ENCODE measurements at regions not wholly inside any gene's neighbourhood (a gene's known extent, or its start where the extent isn't known, plus 50 kb on each side); places are given as distances from the start of the nearest gene placed in this dataset.

DNA sequence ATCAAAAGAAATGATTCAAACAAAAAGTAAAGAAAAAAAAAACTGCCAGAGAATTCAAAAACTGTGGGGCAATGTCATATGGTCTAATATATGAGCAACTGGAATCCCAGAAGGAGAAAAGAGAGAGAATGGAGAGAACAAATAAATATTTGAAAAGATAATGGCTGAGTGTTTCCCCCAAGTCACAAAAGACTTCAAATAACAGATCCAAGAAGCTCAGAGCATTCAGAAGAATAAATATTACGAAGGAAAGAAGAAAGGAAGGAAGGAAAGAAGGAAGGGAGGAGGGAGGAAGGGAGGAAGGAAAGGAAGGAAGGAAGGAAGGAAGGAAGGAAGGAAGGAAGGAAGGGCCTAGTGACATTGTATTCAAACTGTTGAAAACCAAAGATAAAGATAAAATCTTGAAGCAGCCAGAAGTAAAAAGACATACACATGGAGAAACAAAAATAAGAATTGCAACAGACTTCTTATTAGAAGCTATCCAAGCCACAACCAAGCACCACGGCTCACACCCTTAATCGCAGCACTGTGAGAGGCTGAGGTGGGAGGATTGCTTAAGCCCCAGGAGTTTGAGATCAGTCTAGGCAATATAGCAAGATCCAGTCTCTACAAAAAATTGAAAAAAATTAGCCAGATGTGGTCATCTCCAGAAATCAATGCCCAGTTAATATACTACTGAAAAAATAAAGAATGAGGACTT, 118.9 kb upstream of the IGSF10 start:
- H3K27ac Mint-ChIP-seq, result no peak overlapping the region
- no peak for DNase-seq
- no peaks in the 10 kb centered on the region for H3K9me3 Mint-ChIP-seq
- H3K36me3 Mint-ChIP-seq (ENCODE audit: low read depth), result no peaks in the 10 kb centered on the region
- CTCF ChIA-PET, result no interaction called here
- no peaks in the 10 kb centered on the region for H3K4me1 Mint-ChIP-seq
- peaks cover 7% of the 10 kb centered on the region for H3K27me3 Mint-ChIP-seq
- POLR2A ChIA-PET, result no interaction called here
- intact Hi-C loops (cut with micrococcal nuclease), result no loop called here
- no peak for ATAC-seq (ENCODE audit: low read depth)
- TF ChIP-seq, protein P1, sequence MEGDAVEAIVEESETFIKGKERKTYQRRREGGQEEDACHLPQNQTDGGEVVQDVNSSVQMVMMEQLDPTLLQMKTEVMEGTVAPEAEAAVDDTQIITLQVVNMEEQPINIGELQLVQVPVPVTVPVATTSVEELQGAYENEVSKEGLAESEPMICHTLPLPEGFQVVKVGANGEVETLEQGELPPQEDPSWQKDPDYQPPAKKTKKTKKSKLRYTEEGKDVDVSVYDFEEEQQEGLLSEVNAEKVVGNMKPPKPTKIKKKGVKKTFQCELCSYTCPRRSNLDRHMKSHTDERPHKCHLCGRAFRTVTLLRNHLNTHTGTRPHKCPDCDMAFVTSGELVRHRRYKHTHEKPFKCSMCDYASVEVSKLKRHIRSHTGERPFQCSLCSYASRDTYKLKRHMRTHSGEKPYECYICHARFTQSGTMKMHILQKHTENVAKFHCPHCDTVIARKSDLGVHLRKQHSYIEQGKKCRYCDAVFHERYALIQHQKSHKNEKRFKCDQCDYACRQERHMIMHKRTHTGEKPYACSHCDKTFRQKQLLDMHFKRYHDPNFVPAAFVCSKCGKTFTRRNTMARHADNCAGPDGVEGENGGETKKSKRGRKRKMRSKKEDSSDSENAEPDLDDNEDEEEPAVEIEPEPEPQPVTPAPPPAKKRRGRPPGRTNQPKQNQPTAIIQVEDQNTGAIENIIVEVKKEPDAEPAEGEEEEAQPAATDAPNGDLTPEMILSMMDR (IDR thresholded peaks at IDR 0.05), result no peak
- no peak overlapping the region for H3K4me3 Mint-ChIP-seq

GRCh38 chr3:151578495-151578894, 117.6 kb upstream of the IGSF10 start:
- intact Hi-C loops (cut with micrococcal nuclease), result no loop called here
- H3K4me1 Mint-ChIP-seq, result no peaks in the 10 kb centered on the region

GRCh38 chr3:151576511-151577137, 115.8 kb upstream of the IGSF10 start:
- CTCF ChIA-PET, result no interaction called here
- Mint-ChIP-seq H3K36me3 (ENCODE audit: low read depth) (no peaks in the 10 kb centered on the region), H3K4me3 (no peak overlapping the region), H3K27me3 (peaks cover 10% of the 10 kb centered on the region), H3K4me1 (no peaks in the 10 kb centered on the region), H3K9me3 (no peaks in the 10 kb centered on the region), H3K27ac (no peak overlapping the region)
- DNase-seq (no peak), ATAC-seq (ENCODE audit: low read depth) (no peak)
- TF ChIP-seq, protein P1 (IDR thresholded peaks at IDR 0.05), result no peak
- POLR2A ChIA-PET, result no interaction called here
- intact Hi-C loops (cut with micrococcal nuclease), result no loop called here

More at GRCh38 chr3:151578495-151578894, 117.6 kb upstream of the IGSF10 start:
- peaks cover 7% of the 10 kb centered on the region for H3K27me3 Mint-ChIP-seq
- CTCF ChIA-PET, result no interaction called here
- H3K9me3 Mint-ChIP-seq, result no peaks in the 10 kb centered on the region
- POLR2A ChIA-PET, result no interaction called here
- ATAC-seq (ENCODE audit: low read depth) (no peak), DNase-seq (no peak)
- no peaks in the 10 kb centered on the region for H3K36me3 Mint-ChIP-seq (ENCODE audit: low read depth)
- TF ChIP-seq, protein P1 (IDR thresholded peaks at IDR 0.05), result no peak
- H3K4me3 Mint-ChIP-seq, result no peak overlapping the region
- no peak overlapping the region for H3K27ac Mint-ChIP-seq

- TF ChIP-seq, protein P1 (IDR thresholded peaks at IDR 0.05), result no peak
- peaks cover 5% of the 10 kb centered on the region for H3K9me3 Mint-ChIP-seq
- H3K4me3 Mint-ChIP-seq, result no peak overlapping the region
- ChIA-PET CTCF (no interaction called here), POLR2A (no interaction called here)
- peaks cover 3% of the 10 kb centered on the region for H3K27me3 Mint-ChIP-seq
- ATAC-seq (ENCODE audit: low read depth) (no peak), DNase-seq (no peak)
- no peak overlapping the region for H3K27ac Mint-ChIP-seq
- H3K36me3 Mint-ChIP-seq (ENCODE audit: low read depth), result no peaks in the 10 kb centered on the region
- intact Hi-C loops (cut with micrococcal nuclease), result no loop called here
- no peaks in the 10 kb centered on the region for H3K4me1 Mint-ChIP-seq
These were observed 107.3 kb upstream of the IGSF10 start for GRCh38 chr3:151568184-151568583.

DNA sequence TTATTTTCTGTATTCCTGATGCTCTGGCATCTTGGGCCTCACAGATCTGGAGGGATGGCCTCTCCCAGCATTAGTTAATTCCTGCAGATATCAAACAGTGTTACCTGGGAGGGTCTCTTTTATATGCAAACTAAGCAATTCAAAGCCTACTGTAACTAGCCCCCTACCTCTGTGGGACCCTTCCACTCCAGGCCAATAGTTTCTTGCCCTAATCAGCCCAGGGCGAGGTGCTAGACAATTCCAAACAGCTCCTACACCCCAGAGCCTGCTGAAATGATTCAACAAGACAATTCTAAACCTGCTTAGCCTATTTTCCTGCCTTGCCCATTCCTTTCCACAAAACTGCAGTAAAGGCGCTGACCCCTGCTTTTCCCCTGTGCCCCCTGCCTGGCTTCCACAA, 106.6 kb upstream of the IGSF10 start:
- Mint-ChIP-seq H3K4me1 (no peaks in the 10 kb centered on the region), H3K27me3 (no peaks in the 10 kb centered on the region), H3K4me3 (no peak overlapping the region), H3K36me3 (ENCODE audit: low read depth) (no peaks in the 10 kb centered on the region), H3K27ac (no peak overlapping the region), H3K9me3 (peaks cover 5% of the 10 kb centered on the region)
- TF ChIP-seq, protein P1 (IDR thresholded peaks at IDR 0.05), result no peak
- POLR2A ChIA-PET, result no interaction called here
- CTCF ChIA-PET, result no interaction called here
- no peak for ATAC-seq (ENCODE audit: low read depth)
- DNase-seq, result no peak
- intact Hi-C loops (cut with micrococcal nuclease), result no loop called here
